GM23338 (cell line): ENCODE measurements at regions not wholly inside any gene's neighbourhood (a gene's known extent, or its start where the extent isn't known, plus 50 kb on each side); places are given as distances from the start of the nearest gene placed in this dataset.

Experiments used
- ATAC-seq: fragments of 200-7000 bp; cut with Tn5 transposase; 3 replicates; pipeline ENCODE4 v1.9.1; 2020
- DNase-seq: peaks from one replicate; pipeline ENCODE4 v3.0.0-alpha.2; 2015; ENCODE audit warnings: low spot score
- H2AFZ ChIP-seq: fragments of 200-600 bp; sonication (generic); 2 replicates; pipeline ENCODE4 v1.8.0; 2016; ENCODE audit warnings: antibody characterized with exemption, mild to moderate bottlenecking, moderate library complexity
- H3F3A ChIP-seq: fragments of 200-600 bp; sonication (generic); replicated peaks from 2 replicates; pipeline ENCODE4 v1.8.0; 2017; ENCODE audit warnings: antibody characterized with exemption, mixed run types, low read depth
- H3K27ac ChIP-seq: fragments of 200-600 bp; sonication (generic); 2 replicates; pipeline ENCODE4 v1.6.1; 2016; ENCODE audit warnings: low read depth
- H3K27me3 ChIP-seq: fragments of 200-600 bp; sonication (generic); 2 replicates; pipeline ENCODE4 v1.8.0; 2016; ENCODE audit warnings: mild to moderate bottlenecking, mixed run types, moderate library complexity; ENCODE audit not compliant: insufficient read depth
- H3K36me3 ChIP-seq: fragments of 200-600 bp; sonication (generic); 2 replicates; pipeline ENCODE4 v1.8.0; 2016; ENCODE audit warnings: mild to moderate bottlenecking; ENCODE audit not compliant: insufficient read depth
- H3K4me1 ChIP-seq: fragments of 200-600 bp; sonication (generic); 2 replicates; pipeline ENCODE4 v1.8.0; 2016; ENCODE audit warnings: mild to moderate bottlenecking, moderate library complexity; ENCODE audit not compliant: insufficient read depth
- H3K4me2 ChIP-seq: fragments of 200-600 bp; sonication (generic); 2 replicates; pipeline ENCODE4 v1.7.1; 2017; ENCODE audit warnings: mixed run types
- H3K4me3 ChIP-seq: fragments of 200-600 bp; sonication (generic); 2 replicates; pipeline ENCODE4 v1.6.1; 2016; ENCODE audit warnings: mixed run types
- H3K79me2 ChIP-seq: fragments of 200-600 bp; sonication (generic); replicated peaks from 2 replicates; pipeline ENCODE4 v1.8.0; 2017; ENCODE audit warnings: mild to moderate bottlenecking; ENCODE audit not compliant: insufficient read depth
- H3K9me2 ChIP-seq: fragments of 200-600 bp; sonication (generic); 2 replicates; pipeline ENCODE4 v1.8.0; 2017; ENCODE audit not compliant: insufficient read depth
- H4K20me1 ChIP-seq: fragments of 200-600 bp; sonication (generic); replicated peaks from 2 replicates; pipeline ENCODE4 v1.8.0; 2017; ENCODE audit warnings: mild to moderate bottlenecking; ENCODE audit not compliant: insufficient read depth
- H3K27ac Mint-ChIP-seq: 2 replicates; pipeline ENCODE4 v1.8.0; 2020; ENCODE audit warnings: inconsistent platforms, mild to moderate bottlenecking, moderate library complexity, mixed read lengths
- H3K27me3 Mint-ChIP-seq: 3 replicates; pipeline ENCODE4 v1.8.0; 2022; ENCODE audit warnings: low read depth, mild to moderate bottlenecking, moderate library complexity, mixed read lengths, inconsistent platforms; ENCODE audit not compliant: insufficient read depth, poor library complexity
- H3K36me3 Mint-ChIP-seq: 3 replicates; pipeline ENCODE4 v1.8.0; 2021; ENCODE audit warnings: low read depth, mild to moderate bottlenecking, inconsistent platforms, moderate library complexity, mixed read lengths
- H3K4me1 Mint-ChIP-seq: 3 replicates; pipeline ENCODE4 v1.8.0; 2020; ENCODE audit warnings: mild to moderate bottlenecking, inconsistent platforms, mixed read lengths
- H3K4me3 Mint-ChIP-seq: 3 replicates; pipeline ENCODE4 v1.8.0; 2021; ENCODE audit warnings: moderate library complexity, mild to moderate bottlenecking, inconsistent platforms, mixed read lengths
- H3K9me3 Mint-ChIP-seq: 3 replicates; pipeline ENCODE4 v1.8.0; 2020; ENCODE audit warnings: moderate library complexity, mild to moderate bottlenecking, inconsistent platforms, mixed read lengths
- CREB1 ChIP-seq: fragments of 250-450 bp; sonication (Bioruptor Pico); IDR thresholded peaks from 2 replicates; pipeline ENCODE4 v1.5.0; 2020; ENCODE audit warnings: low read depth, mild to moderate bottlenecking, moderate library complexity
- EZH2 ChIP-seq: fragments of 200-600 bp; sonication (generic); IDR thresholded peaks from one replicate; pipeline ENCODE4 v1.8.0; 2017; ENCODE audit warnings: antibody characterized with exemption, mild to moderate bottlenecking, low read depth; ENCODE audit not compliant: unreplicated experiment
- EZH2phosphoT487 ChIP-seq: fragments of 200-600 bp; sonication (generic); IDR thresholded peaks from one replicate; pipeline ENCODE4 v1.8.1; 2018; ENCODE audit warnings: antibody characterized with exemption; ENCODE audit not compliant: unreplicated experiment
- JUNB ChIP-seq: IDR thresholded peaks from one replicate; pipeline ENCODE4 v1.6.1; 2016; ENCODE audit warnings: antibody characterized with exemption; ENCODE audit not compliant: unreplicated experiment
- NANOG ChIP-seq: IDR thresholded peaks from 2 replicates; pipeline ENCODE4 v1.6.1; 2016; ENCODE audit warnings: antibody characterized with exemption, borderline replicate concordance
- POLR2AphosphoS5 ChIP-seq: IDR thresholded peaks from 2 replicates; pipeline ENCODE4 v1.6.1; 2016; ENCODE audit warnings: antibody characterized with exemption, low read depth
- STAT1 ChIP-seq: IDR thresholded peaks from one replicate; pipeline ENCODE4 v1.6.1; 2016; ENCODE audit warnings: antibody characterized with exemption; ENCODE audit not compliant: unreplicated experiment
- ZNF114 ChIP-seq: fragments of 250-450 bp; sonication (Bioruptor Pico); IDR thresholded peaks from 2 replicates; pipeline ENCODE4 v1.5.0; 2020; ENCODE audit warnings: mild to moderate bottlenecking, moderate library complexity
- ZNF331 ChIP-seq: fragments of 250-450 bp; sonication (Bioruptor Pico); IDR thresholded peaks from 2 replicates; pipeline ENCODE4 v1.5.0; 2020; ENCODE audit warnings: low read depth, mild to moderate bottlenecking, moderate library complexity
- TF ChIP-seq, protein P1 (sequence below): IDR thresholded peaks from 2 replicates; pipeline ENCODE4 v1.6.1; 2016; ENCODE audit warnings: antibody characterized with exemption
- TF ChIP-seq, protein P2 (sequence below): fragments of 250-450 bp; sonication (Bioruptor Pico); IDR thresholded peaks from 2 replicates; pipeline ENCODE4 v1.5.0; 2020; ENCODE audit warnings: mild to moderate bottlenecking, moderate library complexity
- TF ChIP-seq, protein P3 (sequence below), 2 experiments: fragments of 200-600 bp in 1 of 2; sonication (generic) in 1 of 2; conservative IDR thresholded peaks; 2 replicates each; pipeline versions ENCODE4 v1.5.1 to v1.6.1; 2016 to 2017; ENCODE audit warnings: antibody characterized with exemption in 2 of 2, low read depth in 2 of 2, mild to moderate bottlenecking in 2 of 2, moderate library complexity in 1 of 2
- TF ChIP-seq, protein P4 (sequence below): IDR thresholded peaks from one replicate; pipeline ENCODE4 v1.6.1; 2018; ENCODE audit warnings: antibody characterized with exemption; ENCODE audit not compliant: unreplicated experiment

DNA sequence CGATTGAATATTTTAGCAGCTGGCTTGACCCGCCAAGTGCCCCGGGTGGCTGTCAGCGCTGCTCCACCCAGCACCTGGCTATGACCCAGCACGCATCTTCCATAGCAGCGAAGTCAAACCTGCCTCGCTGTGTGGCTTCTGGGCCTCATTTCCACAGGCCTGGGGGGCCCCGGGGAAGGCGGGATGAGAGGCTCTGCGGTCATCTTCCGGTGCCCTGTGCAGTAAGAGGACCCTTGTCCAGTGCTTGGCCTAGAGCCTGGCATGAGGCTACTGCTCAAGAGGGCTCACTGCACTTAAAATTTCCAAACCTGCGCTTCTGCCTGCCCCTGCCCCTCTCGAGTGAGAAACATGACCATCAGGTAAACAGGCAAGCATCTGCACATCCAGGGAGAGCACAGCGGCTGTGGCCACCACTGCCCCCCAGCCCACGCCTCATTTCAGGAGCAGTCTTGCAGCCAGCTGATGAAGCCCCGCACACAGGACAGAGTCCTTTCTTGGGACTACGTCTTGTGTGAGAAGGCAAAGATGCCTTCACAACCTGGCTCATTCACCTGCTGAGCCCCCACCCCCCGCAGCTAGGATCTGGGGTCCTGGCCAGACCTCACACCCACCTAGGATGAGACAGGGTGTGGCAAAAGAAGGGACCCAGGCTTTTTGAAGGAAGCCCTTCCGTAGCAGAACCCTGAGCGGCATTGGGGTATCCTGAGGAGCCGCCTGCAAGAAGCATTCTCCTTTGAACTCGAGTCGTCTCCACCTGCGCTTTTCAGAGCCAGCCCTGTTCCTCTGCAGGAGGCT, 69.5 kb upstream of the UNC5A start:
- peaks cover 5% of the 10 kb centered on the region; the same call in 1 of the 2 replicates for H3F3A ChIP-seq
- peaks cover 28% of the 10 kb centered on the region for H3K27me3 ChIP-seq
- ATAC-seq, result no peak
- H3K36me3 Mint-ChIP-seq, result no peaks in the 10 kb centered on the region; the same call in 2 of the 3 replicates
- no peak overlapping the region for H3K27ac ChIP-seq
- peaks cover 53% of the 10 kb centered on the region for H3K27me3 Mint-ChIP-seq
- TF ChIP-seq POLR2AphosphoS5 (no peak), ZNF114 (CRISPR knock-in tag) (no peak), EZH2 (no peak), STAT1 (no peak), EZH2phosphoT487 (no peak), JUNB (no peak), ZNF331 (CRISPR knock-in tag) (no peak), NANOG (no peak), CREB1 (CRISPR knock-in tag) (no peak)
- TF ChIP-seq, protein P1, sequence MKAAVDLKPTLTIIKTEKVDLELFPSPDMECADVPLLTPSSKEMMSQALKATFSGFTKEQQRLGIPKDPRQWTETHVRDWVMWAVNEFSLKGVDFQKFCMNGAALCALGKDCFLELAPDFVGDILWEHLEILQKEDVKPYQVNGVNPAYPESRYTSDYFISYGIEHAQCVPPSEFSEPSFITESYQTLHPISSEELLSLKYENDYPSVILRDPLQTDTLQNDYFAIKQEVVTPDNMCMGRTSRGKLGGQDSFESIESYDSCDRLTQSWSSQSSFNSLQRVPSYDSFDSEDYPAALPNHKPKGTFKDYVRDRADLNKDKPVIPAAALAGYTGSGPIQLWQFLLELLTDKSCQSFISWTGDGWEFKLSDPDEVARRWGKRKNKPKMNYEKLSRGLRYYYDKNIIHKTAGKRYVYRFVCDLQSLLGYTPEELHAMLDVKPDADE, result no peak
- TF ChIP-seq, protein P2, sequence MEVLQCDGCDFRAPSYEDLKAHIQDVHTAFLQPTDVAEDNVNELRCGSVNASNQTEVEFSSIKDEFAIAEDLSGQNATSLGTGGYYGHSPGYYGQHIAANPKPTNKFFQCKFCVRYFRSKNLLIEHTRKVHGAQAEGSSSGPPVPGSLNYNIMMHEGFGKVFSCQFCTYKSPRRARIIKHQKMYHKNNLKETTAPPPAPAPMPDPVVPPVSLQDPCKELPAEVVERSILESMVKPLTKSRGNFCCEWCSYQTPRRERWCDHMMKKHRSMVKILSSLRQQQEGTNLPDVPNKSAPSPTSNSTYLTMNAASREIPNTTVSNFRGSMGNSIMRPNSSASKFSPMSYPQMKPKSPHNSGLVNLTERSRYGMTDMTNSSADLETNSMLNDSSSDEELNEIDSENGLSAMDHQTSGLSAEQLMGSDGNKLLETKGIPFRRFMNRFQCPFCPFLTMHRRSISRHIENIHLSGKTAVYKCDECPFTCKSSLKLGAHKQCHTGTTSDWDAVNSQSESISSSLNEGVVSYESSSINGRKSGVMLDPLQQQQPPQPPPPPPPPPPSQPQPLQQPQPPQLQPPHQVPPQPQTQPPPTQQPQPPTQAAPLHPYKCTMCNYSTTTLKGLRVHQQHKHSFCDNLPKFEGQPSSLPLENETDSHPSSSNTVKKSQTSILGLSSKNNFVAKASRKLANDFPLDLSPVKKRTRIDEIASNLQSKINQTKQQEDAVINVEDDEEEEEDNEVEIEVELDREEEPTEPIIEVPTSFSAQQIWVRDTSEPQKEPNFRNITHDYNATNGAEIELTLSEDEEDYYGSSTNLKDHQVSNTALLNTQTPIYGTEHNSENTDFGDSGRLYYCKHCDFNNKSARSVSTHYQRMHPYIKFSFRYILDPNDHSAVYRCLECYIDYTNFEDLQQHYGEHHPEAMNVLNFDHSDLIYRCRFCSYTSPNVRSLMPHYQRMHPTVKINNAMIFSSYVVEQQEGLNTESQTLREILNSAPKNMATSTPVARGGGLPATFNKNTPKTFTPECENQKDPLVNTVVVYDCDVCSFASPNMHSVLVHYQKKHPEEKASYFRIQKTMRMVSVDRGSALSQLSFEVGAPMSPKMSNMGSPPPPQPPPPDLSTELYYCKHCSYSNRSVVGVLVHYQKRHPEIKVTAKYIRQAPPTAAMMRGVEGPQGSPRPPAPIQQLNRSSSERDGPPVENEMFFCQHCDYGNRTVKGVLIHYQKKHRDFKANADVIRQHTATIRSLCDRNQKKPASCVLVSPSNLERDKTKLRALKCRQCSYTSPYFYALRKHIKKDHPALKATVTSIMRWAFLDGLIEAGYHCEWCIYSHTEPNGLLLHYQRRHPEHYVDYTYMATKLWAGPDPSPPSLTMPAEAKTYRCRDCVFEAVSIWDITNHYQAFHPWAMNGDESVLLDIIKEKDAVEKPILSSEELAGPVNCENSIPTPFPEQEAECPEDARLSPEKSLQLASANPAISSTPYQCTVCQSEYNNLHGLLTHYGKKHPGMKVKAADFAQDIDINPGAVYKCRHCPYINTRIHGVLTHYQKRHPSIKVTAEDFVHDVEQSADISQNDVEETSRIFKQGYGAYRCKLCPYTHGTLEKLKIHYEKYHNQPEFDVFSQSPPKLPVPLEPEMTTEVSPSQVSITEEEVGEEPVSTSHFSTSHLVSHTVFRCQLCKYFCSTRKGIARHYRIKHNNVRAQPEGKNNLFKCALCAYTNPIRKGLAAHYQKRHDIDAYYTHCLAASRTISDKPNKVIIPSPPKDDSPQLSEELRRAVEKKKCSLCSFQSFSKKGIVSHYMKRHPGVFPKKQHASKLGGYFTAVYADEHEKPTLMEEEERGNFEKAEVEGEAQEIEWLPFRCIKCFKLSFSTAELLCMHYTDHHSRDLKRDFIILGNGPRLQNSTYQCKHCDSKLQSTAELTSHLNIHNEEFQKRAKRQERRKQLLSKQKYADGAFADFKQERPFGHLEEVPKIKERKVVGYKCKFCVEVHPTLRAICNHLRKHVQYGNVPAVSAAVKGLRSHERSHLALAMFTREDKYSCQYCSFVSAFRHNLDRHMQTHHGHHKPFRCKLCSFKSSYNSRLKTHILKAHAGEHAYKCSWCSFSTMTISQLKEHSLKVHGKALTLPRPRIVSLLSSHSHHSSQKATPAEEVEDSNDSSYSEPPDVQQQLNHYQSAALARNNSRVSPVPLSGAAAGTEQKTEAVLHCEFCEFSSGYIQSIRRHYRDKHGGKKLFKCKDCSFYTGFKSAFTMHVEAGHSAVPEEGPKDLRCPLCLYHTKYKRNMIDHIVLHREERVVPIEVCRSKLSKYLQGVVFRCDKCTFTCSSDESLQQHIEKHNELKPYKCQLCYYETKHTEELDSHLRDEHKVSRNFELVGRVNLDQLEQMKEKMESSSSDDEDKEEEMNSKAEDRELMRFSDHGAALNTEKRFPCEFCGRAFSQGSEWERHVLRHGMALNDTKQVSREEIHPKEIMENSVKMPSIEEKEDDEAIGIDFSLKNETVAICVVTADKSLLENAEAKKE (CRISPR knock-in tag), result no peak
- TF ChIP-seq, protein P3, sequence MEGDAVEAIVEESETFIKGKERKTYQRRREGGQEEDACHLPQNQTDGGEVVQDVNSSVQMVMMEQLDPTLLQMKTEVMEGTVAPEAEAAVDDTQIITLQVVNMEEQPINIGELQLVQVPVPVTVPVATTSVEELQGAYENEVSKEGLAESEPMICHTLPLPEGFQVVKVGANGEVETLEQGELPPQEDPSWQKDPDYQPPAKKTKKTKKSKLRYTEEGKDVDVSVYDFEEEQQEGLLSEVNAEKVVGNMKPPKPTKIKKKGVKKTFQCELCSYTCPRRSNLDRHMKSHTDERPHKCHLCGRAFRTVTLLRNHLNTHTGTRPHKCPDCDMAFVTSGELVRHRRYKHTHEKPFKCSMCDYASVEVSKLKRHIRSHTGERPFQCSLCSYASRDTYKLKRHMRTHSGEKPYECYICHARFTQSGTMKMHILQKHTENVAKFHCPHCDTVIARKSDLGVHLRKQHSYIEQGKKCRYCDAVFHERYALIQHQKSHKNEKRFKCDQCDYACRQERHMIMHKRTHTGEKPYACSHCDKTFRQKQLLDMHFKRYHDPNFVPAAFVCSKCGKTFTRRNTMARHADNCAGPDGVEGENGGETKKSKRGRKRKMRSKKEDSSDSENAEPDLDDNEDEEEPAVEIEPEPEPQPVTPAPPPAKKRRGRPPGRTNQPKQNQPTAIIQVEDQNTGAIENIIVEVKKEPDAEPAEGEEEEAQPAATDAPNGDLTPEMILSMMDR (conservative IDR thresholded peaks at IDR 0.05; ENCODE audit: low read depth in 2 of 2), result no peak
- TF ChIP-seq, protein P4, sequence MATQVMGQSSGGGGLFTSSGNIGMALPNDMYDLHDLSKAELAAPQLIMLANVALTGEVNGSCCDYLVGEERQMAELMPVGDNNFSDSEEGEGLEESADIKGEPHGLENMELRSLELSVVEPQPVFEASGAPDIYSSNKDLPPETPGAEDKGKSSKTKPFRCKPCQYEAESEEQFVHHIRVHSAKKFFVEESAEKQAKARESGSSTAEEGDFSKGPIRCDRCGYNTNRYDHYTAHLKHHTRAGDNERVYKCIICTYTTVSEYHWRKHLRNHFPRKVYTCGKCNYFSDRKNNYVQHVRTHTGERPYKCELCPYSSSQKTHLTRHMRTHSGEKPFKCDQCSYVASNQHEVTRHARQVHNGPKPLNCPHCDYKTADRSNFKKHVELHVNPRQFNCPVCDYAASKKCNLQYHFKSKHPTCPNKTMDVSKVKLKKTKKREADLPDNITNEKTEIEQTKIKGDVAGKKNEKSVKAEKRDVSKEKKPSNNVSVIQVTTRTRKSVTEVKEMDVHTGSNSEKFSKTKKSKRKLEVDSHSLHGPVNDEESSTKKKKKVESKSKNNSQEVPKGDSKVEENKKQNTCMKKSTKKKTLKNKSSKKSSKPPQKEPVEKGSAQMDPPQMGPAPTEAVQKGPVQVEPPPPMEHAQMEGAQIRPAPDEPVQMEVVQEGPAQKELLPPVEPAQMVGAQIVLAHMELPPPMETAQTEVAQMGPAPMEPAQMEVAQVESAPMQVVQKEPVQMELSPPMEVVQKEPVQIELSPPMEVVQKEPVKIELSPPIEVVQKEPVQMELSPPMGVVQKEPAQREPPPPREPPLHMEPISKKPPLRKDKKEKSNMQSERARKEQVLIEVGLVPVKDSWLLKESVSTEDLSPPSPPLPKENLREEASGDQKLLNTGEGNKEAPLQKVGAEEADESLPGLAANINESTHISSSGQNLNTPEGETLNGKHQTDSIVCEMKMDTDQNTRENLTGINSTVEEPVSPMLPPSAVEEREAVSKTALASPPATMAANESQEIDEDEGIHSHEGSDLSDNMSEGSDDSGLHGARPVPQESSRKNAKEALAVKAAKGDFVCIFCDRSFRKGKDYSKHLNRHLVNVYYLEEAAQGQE, result no peak
- H3K79me2 ChIP-seq, result no peaks in the 10 kb centered on the region
- no peak overlapping the region for H3K4me3 Mint-ChIP-seq
- no peak overlapping the region for H3K27ac Mint-ChIP-seq
- H3K4me1 ChIP-seq, result peaks cover 52% of the 10 kb centered on the region
- H4K20me1 ChIP-seq, result no peaks in the 10 kb centered on the region
- H2AFZ ChIP-seq, result 0 out of 2 replicates have a peak overlapping the region, but pooled peaks have one; percentile 23
- peaks cover 71% of the 10 kb centered on the region for H3K4me1 Mint-ChIP-seq
- H3K9me3 Mint-ChIP-seq, result no peaks in the 10 kb centered on the region; the same call in 2 of the 3 replicates
- H3K9me2 ChIP-seq, result no peaks in the 10 kb centered on the region
- no peak overlapping the region for H3K4me2 ChIP-seq
- H3K4me3 ChIP-seq, result no peak overlapping the region
- no peak for DNase-seq
- H3K36me3 ChIP-seq, result no peaks in the 10 kb centered on the region; the same call in 1 of the 2 replicates
